ENCODE measurements at regions not wholly inside any gene's neighbourhood (a gene's known extent, or its start where the extent isn't known, plus 50 kb on each side); places are given as distances from the start of the nearest gene placed in this dataset.
A peak's percentile ranks its signal among the peaks of the same experiment; 100 is the strongest.
"Not testable (repeated sequence)": the region's sequence is repeated elsewhere in the genome, so short reads cannot be mapped to it uniquely, and the experiment has no call there.

GRCh38 chr15:62656071-62656470, 386.5 kb upstream of the TPM1 start:
- no peak overlapping the region for H3K4me3 ChIP-seq (ENCODE audit: low read length)
- no peak for DNase-seq (ENCODE audit: low read depth)
- TF ChIP-seq CTCF (conservative IDR thresholded peaks at IDR 0.05; ENCODE audit: low read length) = no peak

GRCh38 chr15:62657501-62657900, 385.0 kb upstream of the TPM1 start:
- H3K4me3 ChIP-seq (ENCODE audit: low read length); DNase-seq (ENCODE audit: low read depth): not testable (repeated sequence)

GRCh38 chr15:62658498-62658897, 384.0 kb upstream of the TPM1 start:
- TF ChIP-seq CTCF (conservative IDR thresholded peaks at IDR 0.05; ENCODE audit: low read length) = no peak
- no peak overlapping the region for H3K4me3 ChIP-seq (ENCODE audit: low read length)
- DNase-seq (ENCODE audit: low read depth) = no peak

- DNase-seq (ENCODE audit: low read depth) = no peak
These were observed 379.0 kb upstream of the TPM1 start for GRCh38 chr15:62663547-62663946.

GRCh38 chr15:62665449-62665848, 377.1 kb upstream of the TPM1 start:
- peak; percentile 36 for DNase-seq (ENCODE audit: low read depth)
- no peak overlapping the region for H3K4me3 ChIP-seq (ENCODE audit: low read length)
- no peak for TF ChIP-seq CTCF (conservative IDR thresholded peaks at IDR 0.05; ENCODE audit: low read length)

More at GRCh38 chr15:62663547-62663946, 379.0 kb upstream of the TPM1 start:
- no peak for TF ChIP-seq CTCF (conservative IDR thresholded peaks at IDR 0.05; ENCODE audit: low read length)
- no peak overlapping the region for H3K4me3 ChIP-seq (ENCODE audit: low read length)

- no peak for TF ChIP-seq CTCF (conservative IDR thresholded peaks at IDR 0.05; ENCODE audit: low read length)
- DNase-seq (ENCODE audit: low read depth) = no peak
- no peak overlapping the region for H3K4me3 ChIP-seq (ENCODE audit: low read length)
These were observed 376.5 kb upstream of the TPM1 start for GRCh38 chr15:62666046-62666445.

GRCh38 chr15:62672268-62672667, 370.3 kb upstream of the TPM1 start:
- no peak for TF ChIP-seq CTCF (conservative IDR thresholded peaks at IDR 0.05; ENCODE audit: low read length)
- peak; percentile 84 for DNase-seq (ENCODE audit: low read depth)
- H3K4me3 ChIP-seq (ENCODE audit: low read length) = no peak overlapping the region

- no peak overlapping the region for H3K4me3 ChIP-seq (ENCODE audit: low read length)
- DNase-seq (ENCODE audit: low read depth) = no peak
- no peak for TF ChIP-seq CTCF (conservative IDR thresholded peaks at IDR 0.05; ENCODE audit: low read length)
These were observed 365.7 kb upstream of the TPM1 start for GRCh38 chr15:62676891-62677290.
